ENCODE measurements at regions not wholly inside any gene's neighbourhood (a gene's known extent, or its start where the extent isn't known, plus 50 kb on each side); places are given as distances from the start of the nearest gene placed in this dataset.

- Mint-ChIP-seq H3K9me3 (peaks cover 36% of the 10 kb centered on the region), H3K27me3 (ENCODE audit: insufficient read depth, low read depth) (peaks cover 3% of the 10 kb centered on the region), H3K36me3 (no peaks in the 10 kb centered on the region), H3K27ac (no peak overlapping the region), H3K4me1 (no peaks in the 10 kb centered on the region), H3K4me3 (no peak overlapping the region)
- Histone ChIP-seq H3K79me2 (ENCODE audit: low read depth) (no peaks in the 10 kb centered on the region), H3F3A (ENCODE audit: low read depth) (peaks cover 6% of the 10 kb centered on the region), H3K27ac (no peak overlapping the region), H4K20me1 (ENCODE audit: low read depth) (no peaks in the 10 kb centered on the region), H2AFZ (replicated peaks) (no peak overlapping the region), H3K4me3 (no peak overlapping the region), H3K9ac (no peak overlapping the region), H3K36me3 (no peaks in the 10 kb centered on the region), H3K4me1 (no peaks in the 10 kb centered on the region), H3K9me3 (ENCODE audit: low read depth) (peaks cover 40% of the 10 kb centered on the region), H3K4me2 (no peak overlapping the region), H3K27me3 (no peaks in the 10 kb centered on the region)
- TF ChIP-seq CTCF (IDR thresholded peaks at IDR 0.05) (no peak), EZH2phosphoT487 (IDR thresholded peaks at IDR 0.05) (no peak), EZH2 (IDR thresholded peaks at IDR 0.05) (no peak)
- no peak for DNase-seq (ENCODE audit: low spot score)
Observed at GRCh38 chr7:41756650-41757182, 53.8 kb upstream of the INHBA start.

GRCh38 chr7:41755096-41755495 lies 52.2 kb upstream of the INHBA start:
- H3K27ac ChIP-seq: no peak overlapping the region
- H3K4me1 ChIP-seq: no peaks in the 10 kb centered on the region
- no peak overlapping the region for H3K27ac Mint-ChIP-seq
- H3K4me3 Mint-ChIP-seq: no peak overlapping the region
- no peak overlapping the region for H2AFZ ChIP-seq (replicated peaks)
- no peaks in the 10 kb centered on the region for H4K20me1 ChIP-seq (ENCODE audit: low read depth)
- H3K79me2 ChIP-seq (ENCODE audit: low read depth): no peaks in the 10 kb centered on the region
- DNase-seq (ENCODE audit: low spot score): no peak
- peaks cover 40% of the 10 kb centered on the region for H3K9me3 ChIP-seq (ENCODE audit: low read depth)
- TF ChIP-seq EZH2phosphoT487 (IDR thresholded peaks at IDR 0.05) (no peak), CTCF (IDR thresholded peaks at IDR 0.05) (no peak), EZH2 (IDR thresholded peaks at IDR 0.05) (no peak)
- peaks cover 6% of the 10 kb centered on the region for H3F3A ChIP-seq (ENCODE audit: low read depth)
- no peaks in the 10 kb centered on the region for H3K36me3 Mint-ChIP-seq
- H3K27me3 Mint-ChIP-seq (ENCODE audit: insufficient read depth, low read depth): peaks cover 3% of the 10 kb centered on the region
- no peak overlapping the region for H3K4me3 ChIP-seq
- H3K27me3 ChIP-seq: no peaks in the 10 kb centered on the region
- H3K9ac ChIP-seq: no peak overlapping the region
- H3K4me1 Mint-ChIP-seq: no peaks in the 10 kb centered on the region
- no peaks in the 10 kb centered on the region for H3K36me3 ChIP-seq
- H3K4me2 ChIP-seq: no peak overlapping the region
- H3K9me3 Mint-ChIP-seq: peaks cover 37% of the 10 kb centered on the region

- DNase-seq (ENCODE audit: low spot score): no peak
- Histone ChIP-seq H4K20me1 (ENCODE audit: low read depth) (no peaks in the 10 kb centered on the region), H3K9ac (no peak overlapping the region), H3K9me3 (ENCODE audit: low read depth) (peaks cover 41% of the 10 kb centered on the region), H3K27ac (no peak overlapping the region), H3F3A (ENCODE audit: low read depth) (peaks cover 6% of the 10 kb centered on the region), H2AFZ (replicated peaks) (no peak overlapping the region), H3K79me2 (ENCODE audit: low read depth) (no peaks in the 10 kb centered on the region), H3K4me1 (no peaks in the 10 kb centered on the region), H3K4me2 (no peak overlapping the region), H3K27me3 (no peaks in the 10 kb centered on the region), H3K36me3 (no peaks in the 10 kb centered on the region), H3K4me3 (no peak overlapping the region)
- Mint-ChIP-seq H3K36me3 (no peaks in the 10 kb centered on the region), H3K9me3 (peaks cover 37% of the 10 kb centered on the region), H3K4me1 (no peaks in the 10 kb centered on the region), H3K27ac (no peak overlapping the region), H3K27me3 (ENCODE audit: insufficient read depth, low read depth) (peaks cover 3% of the 10 kb centered on the region), H3K4me3 (no peak overlapping the region)
- no peak for TF ChIP-seq EZH2phosphoT487 (IDR thresholded peaks at IDR 0.05)
- no peak for TF ChIP-seq EZH2 (IDR thresholded peaks at IDR 0.05)
- no peak for TF ChIP-seq CTCF (IDR thresholded peaks at IDR 0.05)
Observed at GRCh38 chr7:41754046-41754445, 51.2 kb upstream of the INHBA start.

Data from neural progenitor cell (in vitro differentiated cells).